ENCODE measurements at regions not wholly inside any gene's neighbourhood (a gene's known extent, or its start where the extent isn't known, plus 50 kb on each side); places are given as distances from the start of the nearest gene placed in this dataset.

DNA sequence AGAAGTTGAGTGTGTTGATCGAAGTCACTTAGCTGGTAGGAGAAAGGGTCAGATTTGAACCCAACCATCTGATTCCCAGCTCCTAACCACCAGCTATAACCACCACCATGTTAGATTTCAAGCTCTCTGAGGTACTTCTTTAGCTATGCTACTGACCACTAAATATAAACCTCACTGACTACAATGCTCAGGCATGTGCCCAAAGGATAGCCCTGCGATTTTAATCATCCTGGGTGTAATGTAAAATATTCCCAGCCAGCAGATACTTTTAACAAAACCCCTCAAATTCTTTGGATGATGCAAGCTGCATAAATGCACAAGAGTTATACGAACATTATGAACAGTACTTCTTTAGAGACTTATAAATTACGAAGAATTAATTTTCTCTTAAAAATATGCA lies 115.2 kb upstream of the TSC22D2 start:
- Histone ChIP-seq H3K4me3 (ENCODE audit: control insufficient read depth in 2 of 3, extremely low read depth in 1 of 3, insufficient read depth in 2 of 3, low read depth in 1 of 3, low read length in 3 of 3) (no peak overlapping the region), H2AFZ (ENCODE audit: control insufficient read depth, low read length) (no peak overlapping the region), H3K9ac (ENCODE audit: control insufficient read depth, extremely low read depth, insufficient read depth, low read length) (no peak overlapping the region), H3K9me3 (ENCODE audit: control insufficient read depth, low read depth, low read length) (no peaks in the 10 kb centered on the region), H3K9me1 (ENCODE audit: control insufficient read depth, extremely low read depth, insufficient read depth, low read length) (no peaks in the 10 kb centered on the region), H3K79me2 (ENCODE audit: control insufficient read depth, insufficient read depth, low read length) (no peaks in the 10 kb centered on the region), H3K27ac (ENCODE audit: control insufficient read depth, insufficient read depth, low read length) (no peak overlapping the region), H3K36me3 (ENCODE audit: control insufficient read depth in 2 of 2, extremely low read depth in 1 of 2, insufficient read depth in 2 of 2, low read length in 2 of 2) (no peaks in the 10 kb centered on the region), H3K27me3 (ENCODE audit: control insufficient read depth, extremely low read depth, insufficient read depth, low read length) (no peaks in the 10 kb centered on the region), H3K4me1 (ENCODE audit: control insufficient read depth, extremely low read depth, insufficient read depth, low read length) (peaks cover 6% of the 10 kb centered on the region), H4K20me1 (ENCODE audit: control insufficient read depth, extremely low read depth, insufficient read depth, low read length) (no peaks in the 10 kb centered on the region), H3K4me2 (ENCODE audit: control insufficient read depth, extremely low read depth, insufficient read depth, low read depth, low read length) (no peak overlapping the region)
- FAIRE-seq (no peak), DNase-seq (ENCODE audit: low read depth, low spot score) (no peak)
- no peak for TF ChIP-seq EZH2 (IDR thresholded peaks at IDR 0.05; ENCODE audit: low read length)
- TF ChIP-seq, protein P1, sequence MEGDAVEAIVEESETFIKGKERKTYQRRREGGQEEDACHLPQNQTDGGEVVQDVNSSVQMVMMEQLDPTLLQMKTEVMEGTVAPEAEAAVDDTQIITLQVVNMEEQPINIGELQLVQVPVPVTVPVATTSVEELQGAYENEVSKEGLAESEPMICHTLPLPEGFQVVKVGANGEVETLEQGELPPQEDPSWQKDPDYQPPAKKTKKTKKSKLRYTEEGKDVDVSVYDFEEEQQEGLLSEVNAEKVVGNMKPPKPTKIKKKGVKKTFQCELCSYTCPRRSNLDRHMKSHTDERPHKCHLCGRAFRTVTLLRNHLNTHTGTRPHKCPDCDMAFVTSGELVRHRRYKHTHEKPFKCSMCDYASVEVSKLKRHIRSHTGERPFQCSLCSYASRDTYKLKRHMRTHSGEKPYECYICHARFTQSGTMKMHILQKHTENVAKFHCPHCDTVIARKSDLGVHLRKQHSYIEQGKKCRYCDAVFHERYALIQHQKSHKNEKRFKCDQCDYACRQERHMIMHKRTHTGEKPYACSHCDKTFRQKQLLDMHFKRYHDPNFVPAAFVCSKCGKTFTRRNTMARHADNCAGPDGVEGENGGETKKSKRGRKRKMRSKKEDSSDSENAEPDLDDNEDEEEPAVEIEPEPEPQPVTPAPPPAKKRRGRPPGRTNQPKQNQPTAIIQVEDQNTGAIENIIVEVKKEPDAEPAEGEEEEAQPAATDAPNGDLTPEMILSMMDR (optimal IDR thresholded peaks at IDR 0.05 in 1 of 3, IDR thresholded peaks at IDR 0.05 in 1 of 3, conservative IDR thresholded peaks at IDR 0.05 in 1 of 3; ENCODE audit: extremely low read depth in 1 of 3, insufficient read depth in 2 of 3, low read length in 3 of 3) = no peak
- dilution Hi-C loops (cut with MboI; ENCODE audit: extremely low pct_ligation_motif_present, low sequenced_read_pairs) = no loop called here

DNA sequence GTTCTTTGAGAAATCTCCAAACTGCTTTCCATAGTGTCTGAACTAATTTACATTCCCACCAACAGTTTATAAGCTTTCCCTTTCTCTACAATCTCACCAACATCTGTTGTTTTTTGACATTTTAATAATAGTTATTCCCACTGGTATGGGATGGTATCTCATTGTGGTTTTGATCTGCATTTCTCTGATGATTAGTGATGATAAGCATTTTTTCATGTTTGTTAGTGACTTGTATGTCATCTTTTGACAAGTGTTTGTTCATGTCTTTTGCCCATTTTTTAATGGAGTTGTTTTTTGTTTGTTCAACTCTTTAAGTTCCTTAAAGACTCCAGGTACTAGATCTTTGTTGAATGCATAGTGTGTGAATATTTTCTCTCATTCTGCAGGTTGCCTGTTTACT lies 116.6 kb upstream of the TSC22D2 start:
- dilution Hi-C loops (cut with MboI; ENCODE audit: extremely low pct_ligation_motif_present, low sequenced_read_pairs) = no loop called here
- Histone ChIP-seq H3K9ac (ENCODE audit: control insufficient read depth, extremely low read depth, insufficient read depth, low read length) (no peak overlapping the region), H3K9me3 (ENCODE audit: control insufficient read depth, low read depth, low read length) (no peaks in the 10 kb centered on the region), H3K4me1 (ENCODE audit: control insufficient read depth, extremely low read depth, insufficient read depth, low read length) (peaks cover 6% of the 10 kb centered on the region), H3K79me2 (ENCODE audit: control insufficient read depth, insufficient read depth, low read length) (no peaks in the 10 kb centered on the region), H3K4me2 (ENCODE audit: control insufficient read depth, extremely low read depth, insufficient read depth, low read depth, low read length) (no peak overlapping the region), H3K27ac (ENCODE audit: control insufficient read depth, insufficient read depth, low read length) (no peak overlapping the region), H3K27me3 (ENCODE audit: control insufficient read depth, extremely low read depth, insufficient read depth, low read length) (no peaks in the 10 kb centered on the region), H2AFZ (ENCODE audit: control insufficient read depth, low read length) (no peak overlapping the region), H3K4me3 (ENCODE audit: control insufficient read depth in 2 of 3, extremely low read depth in 1 of 3, insufficient read depth in 2 of 3, low read depth in 1 of 3, low read length in 3 of 3) (no peak overlapping the region), H4K20me1 (ENCODE audit: control insufficient read depth, extremely low read depth, insufficient read depth, low read length) (no peaks in the 10 kb centered on the region), H3K9me1 (ENCODE audit: control insufficient read depth, extremely low read depth, insufficient read depth, low read length) (no peaks in the 10 kb centered on the region), H3K36me3 (ENCODE audit: control insufficient read depth in 2 of 2, extremely low read depth in 1 of 2, insufficient read depth in 2 of 2, low read length in 2 of 2) (no peaks in the 10 kb centered on the region)
- DNase-seq (ENCODE audit: low read depth, low spot score) (no peak), FAIRE-seq (no peak)
- TF ChIP-seq, protein P1 (optimal IDR thresholded peaks at IDR 0.05 in 1 of 3, IDR thresholded peaks at IDR 0.05 in 1 of 3, conservative IDR thresholded peaks at IDR 0.05 in 1 of 3; ENCODE audit: extremely low read depth in 1 of 3, insufficient read depth in 2 of 3, low read length in 3 of 3) = no peak
- TF ChIP-seq EZH2 (IDR thresholded peaks at IDR 0.05; ENCODE audit: low read length) = no peak
